SJSA1 (cell line): ENCODE measurements at regions not wholly inside any gene's neighbourhood (a gene's known extent, or its start where the extent isn't known, plus 50 kb on each side); places are given as distances from the start of the nearest gene placed in this dataset.

Experiments used
- DNase-seq, 2 experiments: peaks; one replicate each; pipeline ENCODE4 v3.0.0-alpha.2; 2015 to 2020; ENCODE audit warnings: low spot score in 2 of 2, low read depth in 1 of 2
- H3K27ac ChIP-seq: fragments of 250-450 bp; sonication (Bioruptor Pico); 2 replicates; pipeline ENCODE4 v1.5.1; 2020; ENCODE audit warnings: mild to moderate bottlenecking, moderate library complexity
- H3K27me3 ChIP-seq: fragments of 250-450 bp; sonication (Bioruptor Pico); replicated peaks from 2 replicates; pipeline ENCODE4 v1.5.1; 2020; ENCODE audit warnings: mild to moderate bottlenecking, moderate library complexity
- H3K36me3 ChIP-seq: fragments of 250-450 bp; sonication (Bioruptor Pico); 2 replicates; pipeline ENCODE4 v1.5.1; 2020; ENCODE audit warnings: mild to moderate bottlenecking
- H3K4me1 ChIP-seq: fragments of 250-450 bp; sonication (Bioruptor Pico); replicated peaks from 2 replicates; pipeline ENCODE4 v1.6.1; 2021; ENCODE audit warnings: mild to moderate bottlenecking
- H3K4me3 ChIP-seq: fragments of 250-450 bp; sonication (Bioruptor Pico); 2 replicates; pipeline ENCODE4 v1.5.1; 2020; ENCODE audit warnings: mild to moderate bottlenecking
- H3K9me3 ChIP-seq: fragments of 250-450 bp; sonication (Bioruptor Pico); replicated peaks from 2 replicates; pipeline ENCODE4 v1.5.1; 2020; ENCODE audit warnings: mild to moderate bottlenecking

GRCh38 chr10:36232935-36233334 is 590.8 kb upstream of the FZD8 start:
- Histone ChIP-seq H3K27ac (no peak overlapping the region), H3K27me3 (no peaks in the 10 kb centered on the region), H3K9me3 (no peaks in the 10 kb centered on the region), H3K4me1 (no peaks in the 10 kb centered on the region), H3K4me3 (no peak overlapping the region), H3K36me3 (no peaks in the 10 kb centered on the region)
- no peak for DNase-seq

- DNase-seq = no peak
- Histone ChIP-seq H3K27me3 (no peaks in the 10 kb centered on the region), H3K27ac (no peak overlapping the region), H3K4me3 (no peak overlapping the region), H3K9me3 (no peaks in the 10 kb centered on the region), H3K4me1 (no peaks in the 10 kb centered on the region), H3K36me3 (no peaks in the 10 kb centered on the region)
Measured at GRCh38 chr10:36224431-36224985, 582.4 kb upstream of the FZD8 start.

- H3K4me1 ChIP-seq = no peaks in the 10 kb centered on the region
- no peak overlapping the region for H3K4me3 ChIP-seq
- H3K9me3 ChIP-seq = no peaks in the 10 kb centered on the region
- H3K27me3 ChIP-seq = no peaks in the 10 kb centered on the region
- no peak for DNase-seq
- H3K36me3 ChIP-seq = no peaks in the 10 kb centered on the region
- H3K27ac ChIP-seq = no peak overlapping the region
Measured at GRCh38 chr10:36221101-36221500, 579.0 kb upstream of the FZD8 start.

- Histone ChIP-seq H3K4me1 (no peaks in the 10 kb centered on the region), H3K4me3 (no peak overlapping the region), H3K27ac (no peak overlapping the region), H3K36me3 (no peaks in the 10 kb centered on the region), H3K27me3 (no peaks in the 10 kb centered on the region), H3K9me3 (no peaks in the 10 kb centered on the region)
- DNase-seq = no peak
Measured at GRCh38 chr10:36220151-36220550, 578.1 kb upstream of the FZD8 start.

- H3K4me1 ChIP-seq = no peaks in the 10 kb centered on the region
- H3K9me3 ChIP-seq = no peaks in the 10 kb centered on the region
- H3K4me3 ChIP-seq = no peak overlapping the region
- H3K27ac ChIP-seq = no peak overlapping the region
- no peaks in the 10 kb centered on the region for H3K27me3 ChIP-seq
- DNase-seq = no peak
- no peaks in the 10 kb centered on the region for H3K36me3 ChIP-seq
Measured at GRCh38 chr10:36211856-36212255, 569.8 kb upstream of the FZD8 start.

- Histone ChIP-seq H3K4me1 (no peaks in the 10 kb centered on the region), H3K27ac (no peak overlapping the region), H3K36me3 (no peaks in the 10 kb centered on the region)
Measured at GRCh38 chr10:36209480-36209879, 567.4 kb upstream of the FZD8 start.

GRCh38 chr10:36202881-36203280 is 560.8 kb upstream of the FZD8 start:
- Histone ChIP-seq H3K36me3 (no peaks in the 10 kb centered on the region), H3K27ac (no peak overlapping the region), H3K9me3 (no peaks in the 10 kb centered on the region), H3K4me1 (no peaks in the 10 kb centered on the region), H3K4me3 (no peak overlapping the region), H3K27me3 (no peaks in the 10 kb centered on the region)
- DNase-seq = no peak

More at GRCh38 chr10:36209480-36209879, 567.4 kb upstream of the FZD8 start:
- DNase-seq = no peak
- no peaks in the 10 kb centered on the region for H3K9me3 ChIP-seq
- H3K27me3 ChIP-seq = no peaks in the 10 kb centered on the region
- H3K4me3 ChIP-seq = no peak overlapping the region

- Histone ChIP-seq H3K9me3 (no peaks in the 10 kb centered on the region), H3K4me3 (no peak overlapping the region), H3K27ac (no peak overlapping the region), H3K36me3 (no peaks in the 10 kb centered on the region), H3K4me1 (no peaks in the 10 kb centered on the region), H3K27me3 (no peaks in the 10 kb centered on the region)
- DNase-seq = no peak
Measured at GRCh38 chr10:36200577-36200976, 558.5 kb upstream of the FZD8 start.

GRCh38 chr10:36198322-36198721 is 556.2 kb upstream of the FZD8 start:
- Histone ChIP-seq H3K4me3 (no peak overlapping the region), H3K27me3 (no peaks in the 10 kb centered on the region), H3K36me3 (no peaks in the 10 kb centered on the region), H3K27ac (no peak overlapping the region), H3K4me1 (no peaks in the 10 kb centered on the region), H3K9me3 (no peaks in the 10 kb centered on the region)
- no peak for DNase-seq

- DNase-seq = no peak
- Histone ChIP-seq H3K27ac (no peak overlapping the region), H3K4me3 (no peak overlapping the region), H3K9me3 (0 out of 2 replicates have a peak, but pooled peaks cover 4% of the 10 kb centered on the region), H3K27me3 (no peaks in the 10 kb centered on the region), H3K4me1 (no peaks in the 10 kb centered on the region), H3K36me3 (no peaks in the 10 kb centered on the region)
Measured at GRCh38 chr10:36195364-36195763, 553.3 kb upstream of the FZD8 start.

- Histone ChIP-seq H3K36me3 (no peaks in the 10 kb centered on the region), H3K4me1 (no peaks in the 10 kb centered on the region), H3K27ac (no peak overlapping the region), H3K9me3 (0 out of 2 replicates have a peak, but pooled peaks cover 4% of the 10 kb centered on the region), H3K4me3 (no peak overlapping the region), H3K27me3 (no peaks in the 10 kb centered on the region)
- DNase-seq = no peak
Measured at GRCh38 chr10:36194276-36194675, 552.2 kb upstream of the FZD8 start.

- no peaks in the 10 kb centered on the region for H3K27me3 ChIP-seq
- 0 out of 2 replicates have a peak, but pooled peaks cover 4% of the 10 kb centered on the region for H3K9me3 ChIP-seq
- DNase-seq = no peak
- no peak overlapping the region for H3K27ac ChIP-seq
- no peak overlapping the region for H3K4me3 ChIP-seq
- H3K36me3 ChIP-seq = no peaks in the 10 kb centered on the region
- no peaks in the 10 kb centered on the region for H3K4me1 ChIP-seq
Measured at GRCh38 chr10:36191009-36191408, 548.9 kb upstream of the FZD8 start.

- Histone ChIP-seq H3K27me3 (no peaks in the 10 kb centered on the region), H3K27ac (no peak overlapping the region), H3K36me3 (no peaks in the 10 kb centered on the region), H3K4me3 (no peak overlapping the region), H3K4me1 (no peaks in the 10 kb centered on the region), H3K9me3 (peaks cover 4% of the 10 kb centered on the region; the same call in 1 of the 2 replicates)
- DNase-seq = no peak
Measured at GRCh38 chr10:36188461-36188860, 546.4 kb upstream of the FZD8 start.

GRCh38 chr10:36188080-36188453 is 546.0 kb upstream of the FZD8 start:
- Histone ChIP-seq H3K27ac (no peak overlapping the region), H3K9me3 (peaks cover 4% of the 10 kb centered on the region; the same call in 1 of the 2 replicates), H3K36me3 (no peaks in the 10 kb centered on the region), H3K4me3 (no peak overlapping the region), H3K4me1 (no peaks in the 10 kb centered on the region), H3K27me3 (no peaks in the 10 kb centered on the region)
- no peak for DNase-seq
